Endometrium (tissue), 2 donors: ENCODE measurements at regions not wholly inside any gene's neighbourhood (a gene's known extent, or its start where the extent isn't known, plus 50 kb on each side); places are given as distances from the start of the nearest gene placed in this dataset.

Experiments used
- FAIRE-seq: peaks from 2 replicates; lab custom pipeline; 2012; peaks lifted over from hg19 to GRCh38; lab: Jason Lieb, UNC
- donor health status: control.
- donor health status: control.

- no peak for FAIRE-seq
Measured at GRCh38 chr9:80906728-80907127, 782.6 kb downstream of the TLE1 start.

- no peak for FAIRE-seq
Measured at GRCh38 chr9:80899208-80899607, 790.1 kb downstream of the TLE1 start.

DNA sequence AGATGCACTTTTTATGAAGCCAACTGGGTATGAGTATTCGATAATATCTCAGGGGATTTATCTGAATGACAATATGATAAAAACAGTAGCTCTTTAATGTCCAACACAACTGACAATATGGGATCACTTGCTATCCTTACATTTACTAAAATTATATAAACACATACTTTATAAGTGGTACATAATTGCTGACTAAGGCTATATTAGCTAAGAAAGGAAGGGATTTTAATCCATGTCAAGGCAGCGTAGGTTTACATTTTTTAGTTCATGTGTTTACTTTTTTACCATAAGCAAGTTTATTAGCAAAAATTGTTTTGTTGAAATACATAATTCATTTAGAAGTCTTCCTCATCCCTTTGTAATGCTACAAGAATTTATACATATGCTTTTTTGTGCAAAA lies 796.2 kb downstream of the TLE1 start:
- FAIRE-seq: no peak

DNA sequence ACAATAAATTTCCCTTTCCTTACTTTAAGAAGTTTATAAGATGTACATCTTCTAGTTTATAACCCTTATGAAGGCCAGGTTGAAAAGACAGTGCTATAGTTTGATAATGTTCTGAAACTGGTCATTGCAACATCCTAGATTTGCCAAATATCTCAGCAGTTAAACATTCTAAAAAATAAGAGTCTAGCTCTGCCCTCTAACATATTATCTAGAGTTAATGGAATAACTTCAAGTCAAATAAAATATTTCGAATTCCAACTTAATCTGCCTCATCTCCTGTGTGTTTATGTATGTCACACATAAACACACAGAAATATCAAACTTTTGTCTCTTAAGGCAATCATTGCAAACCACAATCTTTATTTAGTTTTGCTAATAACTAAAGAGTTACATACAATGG lies 796.6 kb downstream of the TLE1 start:
- FAIRE-seq: no peak

- no peak for FAIRE-seq
Measured at GRCh38 chr9:80890124-80890523, 799.2 kb downstream of the TLE1 start.

DNA sequence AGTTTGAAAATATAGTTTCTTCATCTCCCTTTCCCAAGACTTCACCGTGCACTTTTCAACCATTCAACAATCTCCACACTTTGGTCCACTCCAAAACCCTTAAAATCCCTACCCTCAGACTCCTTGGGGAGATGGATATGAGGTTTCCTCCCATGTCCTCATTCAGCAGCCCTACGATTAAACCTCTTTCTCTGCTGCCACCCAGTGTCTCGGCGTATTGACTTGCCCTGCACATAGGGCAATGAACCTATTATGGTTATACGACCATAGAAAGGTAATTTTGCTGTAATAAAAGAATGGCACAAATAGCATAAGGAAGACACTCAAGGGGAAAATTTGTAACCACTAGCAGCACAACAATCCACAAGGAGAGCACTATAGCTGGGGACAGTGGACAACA lies 803.5 kb downstream of the TLE1 start:
- FAIRE-seq: no peak

- peak; percentile 37 for FAIRE-seq
Measured at GRCh38 chr9:80883826-80884579, 805.3 kb downstream of the TLE1 start.

- no peak for FAIRE-seq
Measured at GRCh38 chr9:80883426-80883825, 805.9 kb downstream of the TLE1 start.

GRCh38 chr9:80881940-80882339 lies 807.4 kb downstream of the TLE1 start:
- FAIRE-seq: no peak

DNA sequence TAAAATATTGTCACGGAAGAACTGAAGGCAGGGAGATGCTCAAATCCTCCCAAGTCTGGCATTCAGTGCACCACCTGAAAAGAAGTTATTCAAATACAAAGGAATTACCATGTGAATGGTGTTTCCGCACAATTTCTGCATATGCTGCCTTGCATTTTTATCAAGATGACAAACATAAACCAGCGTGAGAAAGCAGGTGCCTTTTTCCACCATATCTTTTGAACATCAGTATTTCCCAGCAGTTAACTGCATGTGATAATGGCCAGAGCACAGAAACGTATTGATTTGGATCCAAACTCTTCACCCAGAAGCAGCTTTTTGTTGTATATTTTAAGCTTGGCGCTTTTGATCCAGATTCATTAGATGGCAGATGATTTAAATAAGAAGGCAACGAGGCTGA lies 808.0 kb downstream of the TLE1 start:
- no peak for FAIRE-seq

GRCh38 chr9:80878556-80878955 lies 810.8 kb downstream of the TLE1 start:
- FAIRE-seq: no peak

DNA sequence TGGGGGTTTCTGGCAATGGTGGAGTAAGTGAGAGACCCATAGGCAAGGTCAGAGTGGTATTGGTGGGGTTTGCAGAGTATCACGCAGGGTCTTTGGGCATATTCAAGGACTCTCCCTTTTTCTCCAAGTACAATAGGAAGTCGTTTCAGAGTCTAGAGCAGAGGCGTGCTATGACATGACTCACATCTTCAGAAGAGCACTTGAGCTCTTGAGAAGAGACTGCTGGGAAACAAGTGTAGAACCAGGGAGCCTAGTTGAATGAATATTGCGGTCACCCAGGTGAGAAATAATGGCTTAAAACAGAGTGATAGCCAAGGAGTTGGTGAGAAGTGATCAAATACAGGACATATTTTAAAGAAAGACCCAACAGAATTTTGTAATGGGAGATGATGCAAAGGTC lies 813.4 kb downstream of the TLE1 start:
- no peak for FAIRE-seq

- FAIRE-seq: peak; percentile 18
Measured at GRCh38 chr9:80874276-80874675, 815.1 kb downstream of the TLE1 start.

- FAIRE-seq: peak; percentile 73
Measured at GRCh38 chr9:80873861-80874260, 815.5 kb downstream of the TLE1 start.

- FAIRE-seq: peak; percentile 4
Measured at GRCh38 chr9:80871596-80871995, 817.8 kb downstream of the TLE1 start.

DNA sequence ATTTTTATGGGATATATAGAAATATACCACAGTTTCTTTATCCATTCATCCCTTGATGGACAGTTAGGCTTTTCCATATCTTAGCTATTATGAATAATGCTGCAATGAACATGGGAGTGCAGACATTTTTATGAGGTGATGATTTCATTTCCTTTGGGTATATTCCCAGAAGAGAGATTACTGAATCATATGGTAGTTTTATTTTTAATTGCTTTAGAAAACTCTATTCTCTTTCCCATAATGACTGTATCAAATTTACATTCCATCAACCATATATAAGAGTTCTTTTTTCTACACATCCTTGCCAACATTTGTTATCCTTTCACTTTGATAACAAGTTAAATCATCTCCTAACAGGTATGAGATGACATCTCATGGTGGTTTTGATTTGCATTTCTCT lies 821.6 kb downstream of the TLE1 start:
- FAIRE-seq: no peak

- FAIRE-seq: no peak
Measured at GRCh38 chr9:80866576-80867227, 822.6 kb downstream of the TLE1 start.

GRCh38 chr9:80866121-80866520 lies 823.2 kb downstream of the TLE1 start:
- no peak for FAIRE-seq

DNA sequence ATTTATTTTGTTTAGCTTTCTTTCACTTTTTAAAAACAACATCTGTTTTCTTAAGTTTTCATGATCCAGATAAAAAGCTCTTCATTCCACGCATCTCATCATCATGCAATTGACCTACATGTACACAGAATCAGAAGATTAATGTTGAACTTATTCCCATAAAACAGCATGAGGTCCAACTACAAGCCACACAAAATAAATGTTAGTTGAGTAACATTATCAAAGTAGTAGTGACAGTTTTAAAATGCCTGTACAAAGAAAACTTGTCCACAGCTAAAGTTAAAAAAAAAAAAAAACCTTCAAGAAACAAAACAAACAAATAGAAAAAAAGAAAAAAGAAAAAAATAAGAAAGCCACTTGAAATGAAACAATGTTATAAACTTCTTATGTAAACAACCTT lies 846.3 kb downstream of the TLE1 start:
- FAIRE-seq: peak; percentile 100

- no peak for FAIRE-seq
Measured at GRCh38 chr9:80842389-80842788, 847.0 kb downstream of the TLE1 start.

- no peak for FAIRE-seq
Measured at GRCh38 chr9:80841888-80842287, 847.5 kb downstream of the TLE1 start.

DNA sequence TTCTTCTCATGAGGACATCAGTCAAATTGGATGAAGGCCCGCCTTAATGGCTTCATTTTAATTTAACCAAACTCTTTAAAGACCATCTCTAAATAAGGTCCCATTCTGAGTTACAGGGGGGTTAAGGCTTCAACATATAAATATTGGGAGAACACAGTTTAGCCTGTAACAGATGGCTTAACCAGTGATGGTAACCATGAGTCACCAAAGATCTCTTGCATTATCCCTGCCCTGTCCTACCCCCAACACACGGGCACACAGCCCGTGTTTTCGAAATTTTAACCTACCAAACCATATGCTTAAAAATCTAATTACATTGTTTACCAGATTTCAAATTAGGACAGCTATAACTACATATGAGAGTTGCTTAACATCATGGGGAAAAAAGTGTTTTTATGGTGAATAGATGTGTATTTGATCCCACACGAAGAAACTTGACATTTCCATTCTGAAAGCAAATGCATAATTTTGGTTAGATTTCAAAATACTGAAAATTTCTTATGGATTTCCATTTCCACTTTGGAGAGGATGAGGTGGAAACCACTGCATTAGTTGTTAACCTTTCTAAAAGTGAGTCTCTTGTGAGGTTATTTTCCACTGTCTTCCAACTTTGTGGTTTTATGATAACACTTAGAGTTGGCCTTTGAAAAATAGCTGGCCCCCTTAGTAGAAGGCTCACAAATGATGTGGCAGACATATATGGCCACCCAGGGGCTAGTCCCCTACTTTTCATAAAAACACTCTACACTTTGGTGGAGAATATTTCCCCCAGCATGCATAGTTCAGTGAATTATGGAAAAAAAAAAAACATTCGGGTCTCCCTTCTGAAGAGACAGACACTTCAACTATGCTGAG lies 849.3 kb downstream of the TLE1 start:
- FAIRE-seq: no peak

DNA sequence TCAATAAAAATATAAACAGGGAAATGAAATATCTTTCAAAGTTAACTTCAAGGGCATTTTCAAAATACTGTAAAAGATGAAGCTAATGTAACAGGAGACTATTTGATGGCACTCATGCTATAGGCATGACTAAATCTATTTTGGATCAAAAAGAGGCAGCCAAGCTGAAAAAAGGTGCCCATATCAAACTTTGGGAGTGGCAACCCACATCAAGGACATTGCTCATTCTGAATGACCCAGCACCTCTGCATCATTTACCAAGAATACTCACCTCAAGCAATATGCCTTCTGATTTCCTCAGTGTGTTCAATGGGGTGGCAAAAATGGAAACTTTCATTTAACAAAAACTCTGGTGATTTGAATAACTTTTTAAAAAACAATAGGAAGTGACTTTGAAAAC lies 853.3 kb downstream of the TLE1 start:
- no peak for FAIRE-seq
